ENCODE measurements at regions not wholly inside any gene's neighbourhood (a gene's known extent, or its start where the extent isn't known, plus 50 kb on each side); places are given as distances from the start of the nearest gene placed in this dataset.
"Not testable (repeated sequence)": the region's sequence is repeated elsewhere in the genome, so short reads cannot be mapped to it uniquely, and the experiment has no call there.

GRCh38 chr12:78301282-78301681 is 470.6 kb downstream of the NAV3 start:
- TF ChIP-seq ZBTB11 (tag by site-specific recombination; conservative IDR thresholded peaks at IDR 0.05; ENCODE audit: low read depth); ZNF37A (tag by site-specific recombination; IDR thresholded peaks at IDR 0.05); ZNF362 (tag by site-specific recombination; IDR thresholded peaks at IDR 0.05); CTCF (tag by site-specific recombination; IDR thresholded peaks at IDR 0.05); BCL6B (tag by site-specific recombination; IDR thresholded peaks at IDR 0.05): not testable (repeated sequence)

Data from HEK293 (cell line).